Hematopoietic multipotent progenitor cell treated with erythropoietin and hydrocortisone succinate and interleukin-3 and kit ligand, for 17 days (in vitro differentiated cells): ENCODE measurements at regions not wholly inside any gene's neighbourhood (a gene's known extent, or its start where the extent isn't known, plus 50 kb on each side); places are given as distances from the start of the nearest gene placed in this dataset.
A peak's percentile ranks its signal among the peaks of the same experiment; 100 is the strongest.

Experiments used
- DNase-seq: peaks from one replicate; pipeline ENCODE4 v3.0.0-alpha.2; 2015; ENCODE audit warnings: low spot score

- DNase-seq, result no peak
Observed at GRCh38 chr6:43967719-43968091, 159.5 kb downstream of the MRPL14 start.

- no peak for DNase-seq
Observed at GRCh38 chr6:43966853-43967718, 160.2 kb downstream of the MRPL14 start.

- DNase-seq, result no peak
Observed at GRCh38 chr6:43966374-43966658, 160.9 kb downstream of the MRPL14 start.

- no peak for DNase-seq
Observed at GRCh38 chr6:43965628-43966373, 161.5 kb downstream of the MRPL14 start.

GRCh38 chr6:43964659-43965570, 162.3 kb downstream of the MRPL14 start:
- DNase-seq, result no peak

- no peak for DNase-seq
Observed at GRCh38 chr6:43963877-43964658, 163.2 kb downstream of the MRPL14 start.

GRCh38 chr6:43963203-43963602, 164.0 kb downstream of the MRPL14 start:
- DNase-seq, result no peak

- no peak for DNase-seq
Observed at GRCh38 chr6:43962458-43962857, 164.8 kb downstream of the MRPL14 start.

GRCh38 chr6:43957273-43957672, 170.0 kb downstream of the MRPL14 start:
- DNase-seq, result no peak

- no peak for DNase-seq
Observed at GRCh38 chr6:43956478-43956877, 170.8 kb downstream of the MRPL14 start.

GRCh38 chr6:43954311-43955131, 172.7 kb downstream of the MRPL14 start:
- no peak for DNase-seq

GRCh38 chr6:43953794-43954310, 173.4 kb downstream of the MRPL14 start:
- DNase-seq, result no peak

- DNase-seq, result no peak
Observed at GRCh38 chr6:43953256-43953655, 174.0 kb downstream of the MRPL14 start.

- peak; percentile 50 for DNase-seq
Observed at GRCh38 chr6:43952746-43953145, 174.5 kb downstream of the MRPL14 start.

GRCh38 chr6:43951756-43952675, 175.2 kb downstream of the MRPL14 start:
- peak; percentile 30 for DNase-seq

- peak; percentile 62 for DNase-seq
Observed at GRCh38 chr6:43951063-43951755, 176.0 kb downstream of the MRPL14 start.

GRCh38 chr6:43950731-43951062, 176.6 kb downstream of the MRPL14 start:
- no peak for DNase-seq

GRCh38 chr6:43950051-43950605, 177.1 kb downstream of the MRPL14 start:
- no peak for DNase-seq

GRCh38 chr6:43949551-43949991, 177.7 kb downstream of the MRPL14 start:
- DNase-seq, result no peak
